ENCODE measurements at regions not wholly inside any gene's neighbourhood (a gene's known extent, or its start where the extent isn't known, plus 50 kb on each side); places are given as distances from the start of the nearest gene placed in this dataset.

DNA sequence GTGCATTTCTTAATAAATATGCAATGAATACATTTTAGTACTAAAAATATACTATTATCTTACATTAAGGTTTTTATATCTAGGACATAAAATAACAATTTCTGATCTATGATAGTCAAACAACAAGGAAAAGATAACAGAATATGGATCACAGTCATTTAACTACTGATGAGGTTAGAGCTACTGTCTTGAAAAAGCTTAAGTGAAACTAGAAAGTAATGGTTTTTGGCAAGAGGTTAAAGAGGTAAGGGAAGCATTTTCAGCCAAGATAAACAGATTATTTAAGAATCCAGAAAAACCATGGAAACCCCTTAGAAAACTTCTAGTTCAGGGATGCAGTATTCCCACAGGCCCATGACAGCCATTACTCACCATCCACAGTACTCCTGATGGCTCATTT lies 787.4 kb downstream of the DACH1 start:
- no peak overlapping the region for H3K27ac ChIP-seq
- no peak for DNase-seq (ENCODE audit: low spot score in 2 of 2)
- no peaks in the 10 kb centered on the region for H3K27me3 ChIP-seq
- no peak overlapping the region for H3K4me3 ChIP-seq
- H3K36me3 ChIP-seq, result no peaks in the 10 kb centered on the region
- TF ChIP-seq, protein P1, sequence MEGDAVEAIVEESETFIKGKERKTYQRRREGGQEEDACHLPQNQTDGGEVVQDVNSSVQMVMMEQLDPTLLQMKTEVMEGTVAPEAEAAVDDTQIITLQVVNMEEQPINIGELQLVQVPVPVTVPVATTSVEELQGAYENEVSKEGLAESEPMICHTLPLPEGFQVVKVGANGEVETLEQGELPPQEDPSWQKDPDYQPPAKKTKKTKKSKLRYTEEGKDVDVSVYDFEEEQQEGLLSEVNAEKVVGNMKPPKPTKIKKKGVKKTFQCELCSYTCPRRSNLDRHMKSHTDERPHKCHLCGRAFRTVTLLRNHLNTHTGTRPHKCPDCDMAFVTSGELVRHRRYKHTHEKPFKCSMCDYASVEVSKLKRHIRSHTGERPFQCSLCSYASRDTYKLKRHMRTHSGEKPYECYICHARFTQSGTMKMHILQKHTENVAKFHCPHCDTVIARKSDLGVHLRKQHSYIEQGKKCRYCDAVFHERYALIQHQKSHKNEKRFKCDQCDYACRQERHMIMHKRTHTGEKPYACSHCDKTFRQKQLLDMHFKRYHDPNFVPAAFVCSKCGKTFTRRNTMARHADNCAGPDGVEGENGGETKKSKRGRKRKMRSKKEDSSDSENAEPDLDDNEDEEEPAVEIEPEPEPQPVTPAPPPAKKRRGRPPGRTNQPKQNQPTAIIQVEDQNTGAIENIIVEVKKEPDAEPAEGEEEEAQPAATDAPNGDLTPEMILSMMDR (IDR thresholded peaks at IDR 0.05), result no peak
- H3K4me1 ChIP-seq, result no peaks in the 10 kb centered on the region
- no peaks in the 10 kb centered on the region for H3K9me3 ChIP-seq
- intact Hi-C loops (cut with DNase I), result no loop called here

DNA sequence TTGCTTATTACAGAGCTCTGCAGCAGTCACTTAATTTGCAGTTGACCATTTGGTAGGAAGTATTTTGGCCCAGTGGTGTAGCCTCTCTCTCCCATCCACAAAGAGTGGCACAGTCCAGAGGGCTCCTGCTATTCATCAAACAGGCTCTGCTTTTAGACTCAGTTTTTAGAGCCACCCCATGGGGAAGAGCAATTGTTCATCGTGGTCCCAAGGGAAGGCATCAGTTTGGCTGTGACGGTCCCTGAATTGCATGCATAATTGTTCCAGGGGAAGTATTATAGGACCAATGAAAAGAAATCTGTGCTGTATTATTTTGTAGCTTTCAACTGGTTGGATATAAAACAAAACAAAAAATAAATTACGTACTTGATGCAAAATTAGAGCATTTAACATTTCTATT lies 799.0 kb downstream of the DACH1 start:
- no peak for DNase-seq (ENCODE audit: low spot score in 2 of 2)
- Histone ChIP-seq H3K27ac (no peak overlapping the region), H3K4me3 (no peak overlapping the region), H3K9me3 (no peaks in the 10 kb centered on the region), H3K36me3 (no peaks in the 10 kb centered on the region), H3K27me3 (no peaks in the 10 kb centered on the region), H3K4me1 (no peaks in the 10 kb centered on the region)
- TF ChIP-seq, protein P1 (IDR thresholded peaks at IDR 0.05), result no peak
- intact Hi-C loops (cut with DNase I), result no loop called here

DNA sequence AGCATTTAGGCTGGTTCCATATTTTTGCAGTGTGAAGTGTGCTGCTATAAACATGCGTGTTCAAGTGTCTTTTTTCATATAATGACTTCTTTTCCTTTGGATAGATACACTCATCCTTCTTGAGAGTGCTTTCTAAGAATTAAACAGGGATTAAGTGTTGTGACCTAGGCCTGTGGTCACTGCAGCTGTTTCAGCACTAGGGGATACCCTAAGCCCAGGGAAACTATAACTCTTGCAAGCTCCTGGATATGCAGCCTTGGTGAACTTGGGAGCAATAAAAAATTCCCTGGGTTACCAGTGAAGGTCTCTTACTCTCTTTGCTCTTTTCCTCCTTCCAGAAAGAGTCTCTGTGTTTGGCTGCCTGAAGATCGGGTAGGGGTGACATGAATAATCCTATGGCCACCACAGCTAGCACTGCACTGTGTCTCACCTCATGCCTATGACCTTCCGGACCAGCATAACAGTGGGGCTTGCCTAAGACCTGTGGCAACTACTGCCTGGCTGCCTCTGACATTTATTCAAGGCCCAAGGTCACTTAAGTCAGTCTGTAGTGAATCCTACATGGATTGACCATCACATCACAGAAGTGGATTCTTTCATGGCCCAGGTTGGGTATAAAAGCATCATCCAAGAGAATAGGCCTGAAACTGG lies 799.7 kb downstream of the DACH1 start:
- Histone ChIP-seq H3K36me3 (no peaks in the 10 kb centered on the region), H3K27ac (no peak overlapping the region), H3K27me3 (no peaks in the 10 kb centered on the region), H3K9me3 (no peaks in the 10 kb centered on the region), H3K4me1 (no peaks in the 10 kb centered on the region), H3K4me3 (no peak overlapping the region)
- intact Hi-C loops (cut with DNase I), result no loop called here
- TF ChIP-seq, protein P1 (IDR thresholded peaks at IDR 0.05), result no peak
- DNase-seq (ENCODE audit: low spot score in 2 of 2), result no peak

DNA sequence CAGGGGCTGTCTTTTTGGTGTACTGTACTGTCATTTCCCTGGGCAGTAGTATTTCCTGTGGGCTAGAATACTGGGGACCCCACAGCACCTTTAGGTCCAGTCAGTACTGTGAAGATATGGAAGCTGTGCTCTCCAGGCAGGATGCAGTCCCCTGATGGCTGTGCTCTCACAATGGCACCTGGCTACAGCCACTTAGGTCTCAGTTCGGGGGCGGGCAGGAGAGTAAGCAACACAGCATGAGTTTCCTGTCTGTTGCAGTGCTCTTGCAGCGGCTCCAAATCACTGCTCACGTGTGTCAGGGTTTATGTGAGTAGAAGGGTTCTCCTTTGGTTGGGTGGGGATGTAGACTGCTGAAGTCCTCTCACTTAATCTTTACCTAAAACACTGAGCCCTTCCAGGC lies 810.4 kb downstream of the DACH1 start:
- intact Hi-C loops (cut with DNase I), result no loop called here
- Histone ChIP-seq H3K27ac (no peak overlapping the region), H3K4me3 (no peak overlapping the region), H3K4me1 (no peaks in the 10 kb centered on the region), H3K27me3 (no peaks in the 10 kb centered on the region), H3K9me3 (peaks cover 4 to 5% of the 10 kb centered on the region in 2 donors), H3K36me3 (no peaks in the 10 kb centered on the region)
- TF ChIP-seq, protein P1 (IDR thresholded peaks at IDR 0.05), result no peak
- no peak for DNase-seq (ENCODE audit: low spot score in 2 of 2)

DNA sequence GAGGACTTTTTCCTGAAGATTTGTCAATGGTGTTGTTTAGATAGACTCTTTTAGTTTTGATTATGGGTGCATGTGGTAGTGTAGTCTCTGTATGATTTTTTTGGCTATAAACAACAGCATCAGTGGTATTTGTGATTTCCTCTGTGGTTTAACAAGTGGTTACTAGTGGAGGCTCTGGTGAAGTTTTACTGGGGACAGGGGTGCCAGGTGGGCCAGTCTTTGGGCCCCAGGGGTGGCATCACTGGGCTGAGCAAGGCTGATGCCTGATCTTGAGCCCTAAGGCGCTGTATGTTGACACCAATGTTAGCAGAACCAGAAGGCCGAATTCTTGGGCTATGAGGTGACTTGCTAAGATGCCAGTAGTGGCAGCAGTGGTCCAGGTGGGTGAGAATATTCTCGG lies 811.4 kb downstream of the DACH1 start:
- intact Hi-C loops (cut with DNase I), result no loop called here
- Histone ChIP-seq H3K9me3 (peaks cover 4 to 5% of the 10 kb centered on the region in 2 donors), H3K36me3 (no peaks in the 10 kb centered on the region), H3K4me1 (no peaks in the 10 kb centered on the region), H3K27me3 (no peaks in the 10 kb centered on the region), H3K4me3 (no peak overlapping the region), H3K27ac (no peak overlapping the region)
- TF ChIP-seq, protein P1 (IDR thresholded peaks at IDR 0.05), result no peak
- no peak for DNase-seq (ENCODE audit: low spot score in 2 of 2)

DNA sequence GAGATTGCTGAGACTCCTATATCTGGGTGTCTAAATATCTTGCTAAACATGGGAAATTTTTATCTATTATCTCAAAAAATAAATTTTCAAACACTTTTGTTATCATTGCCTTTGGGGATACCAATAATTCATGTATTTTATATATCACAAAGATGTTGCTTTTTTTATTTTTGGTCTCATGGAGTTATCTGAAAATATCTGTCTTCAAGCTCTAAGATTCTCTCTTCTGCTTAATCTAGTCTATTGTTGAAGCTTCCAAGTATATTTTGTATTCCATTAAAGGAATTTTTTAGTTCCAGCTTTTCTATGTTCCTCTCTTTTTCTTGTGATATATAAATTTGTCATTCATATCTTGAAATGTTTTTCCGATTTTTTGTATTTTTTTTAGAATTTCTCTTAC lies 812.0 kb downstream of the DACH1 start:
- intact Hi-C loops (cut with DNase I), result no loop called here
- DNase-seq (ENCODE audit: low spot score in 2 of 2), result no peak
- H3K4me3 ChIP-seq, result no peak overlapping the region
- no peaks in the 10 kb centered on the region for H3K36me3 ChIP-seq
- H3K9me3 ChIP-seq, result peaks cover 4 to 5% of the 10 kb centered on the region in 2 donors
- no peak overlapping the region for H3K27ac ChIP-seq
- no peaks in the 10 kb centered on the region for H3K4me1 ChIP-seq
- TF ChIP-seq, protein P1 (IDR thresholded peaks at IDR 0.05), result no peak
- H3K27me3 ChIP-seq, result no peaks in the 10 kb centered on the region

All from ascending aorta (tissue), 2 donors.